DOHH2 (cell line): ENCODE measurements at regions not wholly inside any gene's neighbourhood (a gene's known extent, or its start where the extent isn't known, plus 50 kb on each side); places are given as distances from the start of the nearest gene placed in this dataset.

ENCODE experiments used
- CTCF ChIP-seq: fragments of 200-600 bp; sonication (generic); IDR thresholded peaks from one replicate; pipeline ENCODE4 v1.5.1; 2014; ENCODE audit warnings: antibody characterized with exemption, mild to moderate bottlenecking, low read depth, low read length; ENCODE audit not compliant: poor library complexity, severe bottlenecking
- EZH2phosphoT487 ChIP-seq: fragments of 200-600 bp; sonication (generic); IDR thresholded peaks from 2 replicates; pipeline ENCODE4 v1.6.1; 2017; ENCODE audit warnings: borderline replicate concordance, mild to moderate bottlenecking, antibody characterized with exemption, low read length, moderate library complexity, mixed read lengths

- TF ChIP-seq CTCF (no peak), EZH2phosphoT487 (no peak)
Measured at GRCh38 chr17:83145358-83145738, 65.9 kb downstream of the METRNL start.
